NT2/D1 (cell line): ENCODE measurements at regions not wholly inside any gene's neighbourhood (a gene's known extent, or its start where the extent isn't known, plus 50 kb on each side); places are given as distances from the start of the nearest gene placed in this dataset.
"Not testable (repeated sequence)": the region's sequence is repeated elsewhere in the genome, so short reads cannot be mapped to it uniquely, and the experiment has no call there.

Experiments
- SUZ12 ChIP-seq: IDR thresholded peaks from 2 replicates; pipeline ENCODE4 v1.6.1; 2011; ENCODE audit not compliant: insufficient read length, insufficient read depth; ENCODE audit errors: extremely low read depth
- YY1 ChIP-seq: IDR thresholded peaks from 2 replicates; pipeline ENCODE4 v1.6.1; 2011; ENCODE audit not compliant: insufficient read length, insufficient read depth
- ZNF274 ChIP-seq: IDR thresholded peaks from 2 replicates; pipeline ENCODE4 v1.6.1; 2011; ENCODE audit warnings: mild to moderate bottlenecking, low read depth, low read length

GRCh38 chr4:84101653-84102625 is 397.2 kb downstream of the NKX6-1 start:
- not testable (repeated sequence) for TF ChIP-seq YY1, ZNF274, SUZ12
